ENCODE measurements at regions not wholly inside any gene's neighbourhood (a gene's known extent, or its start where the extent isn't known, plus 50 kb on each side); places are given as distances from the start of the nearest gene placed in this dataset.

GRCh38 chr21:39050841-39051587, 132.2 kb downstream of the PSMG1 start:
- Histone ChIP-seq H3K36me3 (no peaks in the 10 kb centered on the region), H3K4me3 (no peak overlapping the region), H3K27me3 (no peaks in the 10 kb centered on the region), H3K4me1 (no peaks in the 10 kb centered on the region), H3K9me3 (no peaks in the 10 kb centered on the region), H3K27ac (peak overlapping the region in 3 of 4 donors; percentile 1 to 44 (median 6))
- WGBS, 2 donors (ENCODE audit: low coverage in 1 of 2) = 50 to 59% methylated on average over 3 to 4 of the region's 4 CpGs
- TF ChIP-seq POLR2AphosphoS5 (IDR thresholded peaks at IDR 0.05) (peak in 1 of 3 donors; percentile 9), POLR2A (IDR thresholded peaks at IDR 0.05) (no peak)
- no peak for DNase-seq
- intact Hi-C loops (cut with DNase I; ENCODE audit: low total_unique reads) = no loop called here
- in situ Hi-C loops (cut with MboI; ENCODE audit: low pct_ligation_motif_present in 1 of 4, low pct_unique_long_range_greater_than_20kb in 1 of 4, low sequenced_read_pairs in 3 of 4) = no loop called here

GRCh38 chr21:39048574-39048973, 134.7 kb downstream of the PSMG1 start:
- no peaks in the 10 kb centered on the region for H3K27me3 ChIP-seq
- 92 to 100% methylated on average over 4 of the region's 4 CpGs for WGBS, 2 donors (ENCODE audit: low coverage in 1 of 2)
- no peak overlapping the region for H3K27ac ChIP-seq
- no peak for DNase-seq
- TF ChIP-seq EP300 (IDR thresholded peaks at IDR 0.05; ENCODE audit: low read depth) (no peak), CTCF (IDR thresholded peaks at IDR 0.05) (no peak), POLR2A (IDR thresholded peaks at IDR 0.05) (no peak), POLR2AphosphoS5 (IDR thresholded peaks at IDR 0.05) (no peak)
- intact Hi-C loops (cut with DNase I; ENCODE audit: low total_unique reads) (no loop called here), in situ Hi-C loops (cut with MboI; ENCODE audit: low pct_ligation_motif_present in 1 of 4, low pct_unique_long_range_greater_than_20kb in 1 of 4, low sequenced_read_pairs in 3 of 4) (no loop called here)
- H3K36me3 ChIP-seq = no peaks in the 10 kb centered on the region
- H3K4me3 ChIP-seq = no peak overlapping the region
- H3K9me3 ChIP-seq = no peaks in the 10 kb centered on the region
- no peaks in the 10 kb centered on the region for H3K4me1 ChIP-seq

GRCh38 chr21:39048064-39048463, 135.2 kb downstream of the PSMG1 start:
- no peaks in the 10 kb centered on the region for H3K4me1 ChIP-seq
- in situ Hi-C loops (cut with MboI; ENCODE audit: low pct_ligation_motif_present in 1 of 4, low pct_unique_long_range_greater_than_20kb in 1 of 4, low sequenced_read_pairs in 3 of 4) (no loop called here), intact Hi-C loops (cut with DNase I; ENCODE audit: low total_unique reads) (no loop called here)
- TF ChIP-seq POLR2A (IDR thresholded peaks at IDR 0.05) (no peak), CTCF (IDR thresholded peaks at IDR 0.05) (no peak), POLR2AphosphoS5 (IDR thresholded peaks at IDR 0.05) (no peak), EP300 (IDR thresholded peaks at IDR 0.05; ENCODE audit: low read depth) (no peak)
- no peaks in the 10 kb centered on the region for H3K36me3 ChIP-seq
- no peak overlapping the region for H3K4me3 ChIP-seq
- no peaks in the 10 kb centered on the region for H3K27me3 ChIP-seq
- WGBS, 2 donors (ENCODE audit: low coverage in 1 of 2) = 48 to 49% methylated on average over 2 to 6 of the region's 6 CpGs
- no peak overlapping the region for H3K27ac ChIP-seq
- H3K9me3 ChIP-seq = no peaks in the 10 kb centered on the region
- DNase-seq = peak; percentile 65

- Histone ChIP-seq H3K4me3 (no peak overlapping the region), H3K9me3 (no peaks in the 10 kb centered on the region), H3K27me3 (no peaks in the 10 kb centered on the region), H3K4me1 (no peaks in the 10 kb centered on the region), H3K27ac (no peak overlapping the region), H3K36me3 (no peaks in the 10 kb centered on the region)
- intact Hi-C loops (cut with DNase I; ENCODE audit: low total_unique reads) = no loop called here
- no peak for DNase-seq
- no peak for TF ChIP-seq POLR2AphosphoS5 (IDR thresholded peaks at IDR 0.05)
- no peak for TF ChIP-seq EP300 (IDR thresholded peaks at IDR 0.05; ENCODE audit: low read depth)
- TF ChIP-seq POLR2A (IDR thresholded peaks at IDR 0.05) = no peak
- TF ChIP-seq CTCF (IDR thresholded peaks at IDR 0.05) = no peak
- WGBS, 2 donors (ENCODE audit: low coverage in 1 of 2) = 84 to 100% methylated on average over 2 to 3 of the region's 3 CpGs
- in situ Hi-C loops (cut with MboI; ENCODE audit: low pct_ligation_motif_present in 1 of 4, low pct_unique_long_range_greater_than_20kb in 1 of 4, low sequenced_read_pairs in 3 of 4) = no loop called here
Measured at GRCh38 chr21:39047046-39047445, 136.2 kb downstream of the PSMG1 start.
